ENCODE measurements at regions not wholly inside any gene's neighbourhood (a gene's known extent, or its start where the extent isn't known, plus 50 kb on each side); places are given as distances from the start of the nearest gene placed in this dataset.

DNA sequence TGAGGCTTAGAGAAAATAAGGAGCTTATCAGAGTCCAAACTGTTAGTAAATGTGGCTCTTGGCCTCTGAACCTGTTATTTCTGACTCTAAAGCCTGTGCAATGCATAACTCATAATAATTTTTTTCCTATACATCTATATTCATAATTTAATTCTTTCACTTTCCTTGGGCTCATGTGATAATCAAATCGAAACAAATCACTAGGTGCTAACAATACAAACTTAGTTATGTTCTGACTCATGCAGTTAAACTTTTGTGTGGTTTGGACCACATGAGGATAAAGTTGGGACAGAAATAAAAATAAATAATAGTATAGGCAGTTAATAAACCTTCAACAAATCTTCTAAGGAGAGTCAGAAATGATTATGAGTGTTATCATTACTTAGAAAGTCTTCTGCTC, 1629.0 kb downstream of the OLFM4 start:
- Histone ChIP-seq H3K27ac (ENCODE audit: low read length) (no peak overlapping the region), H3K9me2 (replicated peaks; ENCODE audit: low read length) (no peaks in the 10 kb centered on the region), H3K4me1 (ENCODE audit: insufficient read depth, low read length) (no peaks in the 10 kb centered on the region), H3K79me2 (ENCODE audit: low read length) (no peaks in the 10 kb centered on the region), H4K20me1 (ENCODE audit: low read length) (no peaks in the 10 kb centered on the region), H3K36me3 (ENCODE audit: low read depth, low read length) (no peaks in the 10 kb centered on the region), H3K9ac (ENCODE audit: low read length) (no peak overlapping the region), H3K4me3 (ENCODE audit: low read length) (no peak overlapping the region), H3K27me3 (ENCODE audit: low read length) (no peaks in the 10 kb centered on the region), H3K9me3 (ENCODE audit: low read length) (no peaks in the 10 kb centered on the region), H2AFZ (ENCODE audit: low read length) (no peak overlapping the region), H3K4me2 (ENCODE audit: low read length) (no peak overlapping the region), H3F3A (ENCODE audit: low read length, unreplicated experiment) (no peaks in the 10 kb centered on the region)
- no TSS peak for BruUV-seq (replicated peaks)
- intact Hi-C loops (cut with micrococcal nuclease): no loop called here
- ChIA-PET CTCF (no interaction called here), POLR2A (ENCODE audit: unreplicated experiment) (no interaction called here)
- no peak for ATAC-seq
- TF ChIP-seq, protein P1, sequence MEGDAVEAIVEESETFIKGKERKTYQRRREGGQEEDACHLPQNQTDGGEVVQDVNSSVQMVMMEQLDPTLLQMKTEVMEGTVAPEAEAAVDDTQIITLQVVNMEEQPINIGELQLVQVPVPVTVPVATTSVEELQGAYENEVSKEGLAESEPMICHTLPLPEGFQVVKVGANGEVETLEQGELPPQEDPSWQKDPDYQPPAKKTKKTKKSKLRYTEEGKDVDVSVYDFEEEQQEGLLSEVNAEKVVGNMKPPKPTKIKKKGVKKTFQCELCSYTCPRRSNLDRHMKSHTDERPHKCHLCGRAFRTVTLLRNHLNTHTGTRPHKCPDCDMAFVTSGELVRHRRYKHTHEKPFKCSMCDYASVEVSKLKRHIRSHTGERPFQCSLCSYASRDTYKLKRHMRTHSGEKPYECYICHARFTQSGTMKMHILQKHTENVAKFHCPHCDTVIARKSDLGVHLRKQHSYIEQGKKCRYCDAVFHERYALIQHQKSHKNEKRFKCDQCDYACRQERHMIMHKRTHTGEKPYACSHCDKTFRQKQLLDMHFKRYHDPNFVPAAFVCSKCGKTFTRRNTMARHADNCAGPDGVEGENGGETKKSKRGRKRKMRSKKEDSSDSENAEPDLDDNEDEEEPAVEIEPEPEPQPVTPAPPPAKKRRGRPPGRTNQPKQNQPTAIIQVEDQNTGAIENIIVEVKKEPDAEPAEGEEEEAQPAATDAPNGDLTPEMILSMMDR (conservative IDR thresholded peaks at IDR 0.05; ENCODE audit: low read depth, low read length): no peak
- TF ChIP-seq EZH2 (IDR thresholded peaks at IDR 0.05; ENCODE audit: low read length, unreplicated experiment) (no peak), EZH2phosphoT487 (IDR thresholded peaks at IDR 0.05; ENCODE audit: borderline replicate concordance, low read length) (no peak)
- DNase-seq: no peak

DNA sequence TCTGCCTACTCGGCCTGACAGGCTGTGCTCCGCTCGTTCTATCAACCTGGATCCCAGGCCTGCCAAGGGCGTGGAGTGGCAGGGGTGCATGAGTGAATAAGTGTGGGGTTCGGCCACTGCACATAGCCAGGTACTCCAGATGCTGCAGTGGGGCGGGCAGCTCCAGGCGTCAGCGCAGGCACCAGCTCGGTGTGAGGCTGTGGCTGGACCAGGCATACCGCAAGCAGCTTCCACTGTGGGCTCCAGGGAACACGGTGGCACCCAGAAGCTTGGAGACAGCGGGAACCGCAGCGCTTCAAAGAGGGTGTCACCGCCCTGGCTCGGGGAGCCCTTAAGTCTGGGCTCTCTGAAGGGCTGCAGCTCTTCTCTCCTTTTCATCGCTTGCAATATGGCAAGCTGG, 1630.2 kb downstream of the OLFM4 start:
- no peaks in the 10 kb centered on the region for H3K27me3 ChIP-seq (ENCODE audit: low read length)
- H2AFZ ChIP-seq (ENCODE audit: low read length): no peak overlapping the region
- H3K27ac ChIP-seq (ENCODE audit: low read length): no peak overlapping the region
- no peak for ATAC-seq
- no TSS peak for BruUV-seq (replicated peaks)
- H3K4me3 ChIP-seq (ENCODE audit: low read length): no peak overlapping the region
- H3K4me1 ChIP-seq (ENCODE audit: insufficient read depth, low read length): no peaks in the 10 kb centered on the region
- POLR2A ChIA-PET (ENCODE audit: unreplicated experiment): no interaction called here
- no peak for DNase-seq
- H3K36me3 ChIP-seq (ENCODE audit: low read depth, low read length): no peaks in the 10 kb centered on the region
- H3K79me2 ChIP-seq (ENCODE audit: low read length): no peaks in the 10 kb centered on the region
- intact Hi-C loops (cut with micrococcal nuclease): no loop called here
- TF ChIP-seq EZH2 (IDR thresholded peaks at IDR 0.05; ENCODE audit: low read length, unreplicated experiment) (no peak), EZH2phosphoT487 (IDR thresholded peaks at IDR 0.05; ENCODE audit: borderline replicate concordance, low read length) (no peak)
- TF ChIP-seq, protein P1 (conservative IDR thresholded peaks at IDR 0.05; ENCODE audit: low read depth, low read length): no peak
- no peaks in the 10 kb centered on the region for H3K9me2 ChIP-seq (replicated peaks; ENCODE audit: low read length)
- no peak overlapping the region for H3K9ac ChIP-seq (ENCODE audit: low read length)
- H3F3A ChIP-seq (ENCODE audit: low read length, unreplicated experiment): no peaks in the 10 kb centered on the region
- no peaks in the 10 kb centered on the region for H3K9me3 ChIP-seq (ENCODE audit: low read length)
- no peaks in the 10 kb centered on the region for H4K20me1 ChIP-seq (ENCODE audit: low read length)
- H3K4me2 ChIP-seq (ENCODE audit: low read length): no peak overlapping the region
- CTCF ChIA-PET: no interaction called here

DNA sequence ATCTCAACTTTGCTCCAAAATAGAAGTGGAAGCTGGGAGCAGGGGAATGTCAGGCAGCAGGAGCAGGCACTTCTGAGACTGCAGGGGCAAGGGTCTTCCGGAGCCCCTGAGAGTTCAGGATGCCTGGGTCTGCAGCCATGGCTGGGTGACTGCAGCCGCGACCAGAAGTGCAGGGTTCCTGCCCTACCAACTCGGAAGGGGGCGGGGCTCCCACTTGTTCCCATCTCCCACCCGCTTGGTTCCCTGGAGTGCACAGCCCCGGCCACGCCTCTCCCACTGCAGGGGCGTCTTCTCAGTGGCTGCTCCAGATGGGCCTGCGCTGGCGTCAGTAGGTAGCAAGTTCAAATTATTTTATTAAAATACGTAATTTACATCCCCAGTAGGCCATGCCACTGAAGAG, 1631.7 kb downstream of the OLFM4 start:
- intact Hi-C loops (cut with micrococcal nuclease): no loop called here
- H3K36me3 ChIP-seq (ENCODE audit: low read depth, low read length): no peaks in the 10 kb centered on the region
- DNase-seq (no peak), ATAC-seq (no peak)
- no peak overlapping the region for H3K27ac ChIP-seq (ENCODE audit: low read length)
- TF ChIP-seq EZH2phosphoT487 (IDR thresholded peaks at IDR 0.05; ENCODE audit: borderline replicate concordance, low read length) (no peak), EZH2 (IDR thresholded peaks at IDR 0.05; ENCODE audit: low read length, unreplicated experiment) (no peak)
- TF ChIP-seq, protein P1 (conservative IDR thresholded peaks at IDR 0.05; ENCODE audit: low read depth, low read length): no peak
- H3K4me2 ChIP-seq (ENCODE audit: low read length): no peak overlapping the region
- H3K79me2 ChIP-seq (ENCODE audit: low read length): no peaks in the 10 kb centered on the region
- no peaks in the 10 kb centered on the region for H3K27me3 ChIP-seq (ENCODE audit: low read length)
- H3K9me3 ChIP-seq (ENCODE audit: low read length): no peaks in the 10 kb centered on the region
- POLR2A ChIA-PET (ENCODE audit: unreplicated experiment): no interaction called here
- no peak overlapping the region for H2AFZ ChIP-seq (ENCODE audit: low read length)
- no peaks in the 10 kb centered on the region for H3K4me1 ChIP-seq (ENCODE audit: insufficient read depth, low read length)
- BruUV-seq (replicated peaks): no TSS peak
- CTCF ChIA-PET: no interaction called here
- H3K9me2 ChIP-seq (replicated peaks; ENCODE audit: low read length): no peaks in the 10 kb centered on the region
- no peaks in the 10 kb centered on the region for H4K20me1 ChIP-seq (ENCODE audit: low read length)
- no peak overlapping the region for H3K9ac ChIP-seq (ENCODE audit: low read length)
- no peak overlapping the region for H3K4me3 ChIP-seq (ENCODE audit: low read length)
- no peaks in the 10 kb centered on the region for H3F3A ChIP-seq (ENCODE audit: low read length, unreplicated experiment)

All from PC-3 (cell line).